ENCODE measurements at regions not wholly inside any gene's neighbourhood (a gene's known extent, or its start where the extent isn't known, plus 50 kb on each side); places are given as distances from the start of the nearest gene placed in this dataset.

GRCh38 chr7:70857793-70858545 lies 274.0 kb upstream of the GALNT17 start:
- Histone ChIP-seq H3K4me1 (no peaks in the 10 kb centered on the region), H3K27me3 (no peaks in the 10 kb centered on the region), H3K4me3 (no peak overlapping the region), H3K9me3 (no peaks in the 10 kb centered on the region), H3K36me3 (no peaks in the 10 kb centered on the region), H3K27ac (no peak overlapping the region)
- ATAC-seq (ENCODE audit: low FRiP score in 2 of 2) (no peak), DNase-seq (no peak)
- WGBS, 2 donors, result 74 to 84% methylated on average over 2 of the region's 2 CpGs
- TF ChIP-seq CTCF (IDR thresholded peaks at IDR 0.05) (no peak), POLR2A (IDR thresholded peaks at IDR 0.05) (no peak), POLR2AphosphoS5 (IDR thresholded peaks at IDR 0.05) (no peak), EP300 (IDR thresholded peaks at IDR 0.05) (no peak)

- Histone ChIP-seq H3K27me3 (no peaks in the 10 kb centered on the region), H3K36me3 (no peaks in the 10 kb centered on the region), H3K27ac (no peak overlapping the region), H3K9me3 (peaks cover 0 to 8% (median 0%) of the 10 kb centered on the region in 4 donors), H3K4me1 (no peaks in the 10 kb centered on the region), H3K4me3 (no peak overlapping the region)
- no peak for ATAC-seq (ENCODE audit: low FRiP score in 2 of 2)
- no peak for DNase-seq
- 38 to 48% methylated on average over 5 of the region's 5 CpGs for WGBS, 2 donors
- TF ChIP-seq POLR2A (IDR thresholded peaks at IDR 0.05) (no peak), EP300 (IDR thresholded peaks at IDR 0.05) (no peak), POLR2AphosphoS5 (IDR thresholded peaks at IDR 0.05) (no peak), CTCF (IDR thresholded peaks at IDR 0.05) (no peak)
These were observed 264.4 kb upstream of the GALNT17 start for GRCh38 chr7:70867513-70867912.

- 52 to 69% methylated on average over 5 of the region's 5 CpGs for WGBS, 2 donors
These were observed 261.6 kb upstream of the GALNT17 start for GRCh38 chr7:70870349-70870748.

GRCh38 chr7:70872188-70872587 lies 259.8 kb upstream of the GALNT17 start:
- H3K9me3 ChIP-seq, result no peaks in the 10 kb centered on the region
- H3K4me1 ChIP-seq, result no peaks in the 10 kb centered on the region
- TF ChIP-seq EP300 (IDR thresholded peaks at IDR 0.05), result no peak
- no peak for TF ChIP-seq CTCF (IDR thresholded peaks at IDR 0.05)
- TF ChIP-seq POLR2AphosphoS5 (IDR thresholded peaks at IDR 0.05), result no peak
- TF ChIP-seq POLR2A (IDR thresholded peaks at IDR 0.05), result no peak
- WGBS, 2 donors, result 36 to 42% methylated on average over 2 of the region's 2 CpGs
- no peak overlapping the region for H3K4me3 ChIP-seq
- H3K36me3 ChIP-seq, result no peaks in the 10 kb centered on the region
- ATAC-seq (ENCODE audit: low FRiP score in 2 of 2) (no peak), DNase-seq (no peak)
- no peaks in the 10 kb centered on the region for H3K27me3 ChIP-seq
- H3K27ac ChIP-seq, result no peak overlapping the region

More at GRCh38 chr7:70870349-70870748, 261.6 kb upstream of the GALNT17 start:
- DNase-seq (no peak), ATAC-seq (ENCODE audit: low FRiP score in 2 of 2) (no peak)
- H3K4me3 ChIP-seq, result no peak overlapping the region
- H3K27me3 ChIP-seq, result no peaks in the 10 kb centered on the region
- TF ChIP-seq POLR2AphosphoS5 (IDR thresholded peaks at IDR 0.05) (no peak), POLR2A (IDR thresholded peaks at IDR 0.05) (no peak), EP300 (IDR thresholded peaks at IDR 0.05) (no peak), CTCF (IDR thresholded peaks at IDR 0.05) (no peak)
- H3K9me3 ChIP-seq, result peaks cover 0 to 8% (median 0%) of the 10 kb centered on the region in 4 donors
- no peaks in the 10 kb centered on the region for H3K36me3 ChIP-seq
- no peaks in the 10 kb centered on the region for H3K4me1 ChIP-seq
- H3K27ac ChIP-seq, result no peak overlapping the region

Data from upper lobe of left lung (tissue), 6 donors.